RWPE2 (cell line): ENCODE measurements at regions not wholly inside any gene's neighbourhood (a gene's known extent, or its start where the extent isn't known, plus 50 kb on each side); places are given as distances from the start of the nearest gene placed in this dataset.

ENCODE experiments used
- ATAC-seq: fragments of 200-7000 bp; cut with Tn5 transposase; 3 replicates; pipeline ENCODE4 v1.9.1; 2021; ENCODE audit warnings: low read depth
- DNase-seq: peaks from one replicate; pipeline ENCODE4 v3.0.0-alpha.2; 2020; ENCODE audit warnings: low spot score
- H3K27ac ChIP-seq: fragments of 450-650 bp; 2 replicates; pipeline ENCODE4 v1.5.1; 2017; ENCODE audit warnings: mild to moderate bottlenecking; ENCODE audit not compliant: poor library complexity, severe bottlenecking
- H3K27me3 ChIP-seq: fragments of 250-450 bp; sonication (Bioruptor Pico); 2 replicates; pipeline ENCODE4 v1.5.1; 2021; ENCODE audit warnings: mild to moderate bottlenecking, moderate library complexity; ENCODE audit not compliant: insufficient read depth, poor library complexity, severe bottlenecking
- H3K36me3 ChIP-seq: fragments of 250-450 bp; sonication (Bioruptor Pico); 2 replicates; pipeline ENCODE4 v1.5.1; 2020; ENCODE audit warnings: low read depth, mild to moderate bottlenecking, moderate library complexity
- H3K4me1 ChIP-seq: fragments of 250-450 bp; sonication (Bioruptor Pico); 2 replicates; pipeline ENCODE4 v1.5.1; 2021; ENCODE audit warnings: mild to moderate bottlenecking, moderate library complexity; ENCODE audit not compliant: insufficient read depth, poor library complexity, severe bottlenecking
- H3K4me3 ChIP-seq: fragments of 250-450 bp; sonication (Bioruptor Pico); 2 replicates; pipeline ENCODE4 v1.5.1; 2021; ENCODE audit warnings: mild to moderate bottlenecking, moderate library complexity; ENCODE audit not compliant: severe bottlenecking
- H3K9me3 ChIP-seq: fragments of 250-450 bp; sonication (Bioruptor Pico); 2 replicates; pipeline ENCODE4 v1.5.1; 2021; ENCODE audit warnings: mild to moderate bottlenecking, moderate library complexity; ENCODE audit not compliant: severe bottlenecking
- CTCF ChIP-seq: fragments of 450-650 bp; IDR thresholded peaks from one replicate; pipeline ENCODE4 v1.5.1; 2017; ENCODE audit warnings: mild to moderate bottlenecking, moderate library complexity; ENCODE audit not compliant: poor library complexity, severe bottlenecking

DNA sequence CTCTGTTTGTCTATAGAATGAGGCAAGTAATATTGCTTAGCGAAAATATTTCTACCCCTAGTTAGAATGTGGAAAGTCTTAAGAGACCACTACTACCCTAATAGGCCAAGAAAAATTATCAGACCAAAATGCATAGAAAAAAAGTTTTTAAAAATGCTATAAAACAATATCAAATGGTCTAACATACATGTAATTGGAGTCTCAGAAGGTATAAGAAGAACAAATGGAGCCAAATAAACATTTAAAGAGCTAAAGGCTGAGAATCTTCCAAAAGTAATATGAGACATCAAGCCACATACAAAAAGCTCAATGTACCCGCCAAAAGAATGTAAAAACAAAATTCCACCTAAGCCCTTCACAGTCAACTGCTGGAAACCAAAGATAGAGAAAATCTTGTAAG lies 133.5 kb upstream of the GADL1 start:
- DNase-seq (no peak), ATAC-seq (no peak)
- Histone ChIP-seq H3K36me3 (no peaks in the 10 kb centered on the region), H3K27me3 (no peaks in the 10 kb centered on the region), H3K9me3 (peaks cover 5% of the 10 kb centered on the region), H3K4me3 (no peak overlapping the region), H3K27ac (no peak overlapping the region), H3K4me1 (no peaks in the 10 kb centered on the region)
- no peak for TF ChIP-seq CTCF

DNA sequence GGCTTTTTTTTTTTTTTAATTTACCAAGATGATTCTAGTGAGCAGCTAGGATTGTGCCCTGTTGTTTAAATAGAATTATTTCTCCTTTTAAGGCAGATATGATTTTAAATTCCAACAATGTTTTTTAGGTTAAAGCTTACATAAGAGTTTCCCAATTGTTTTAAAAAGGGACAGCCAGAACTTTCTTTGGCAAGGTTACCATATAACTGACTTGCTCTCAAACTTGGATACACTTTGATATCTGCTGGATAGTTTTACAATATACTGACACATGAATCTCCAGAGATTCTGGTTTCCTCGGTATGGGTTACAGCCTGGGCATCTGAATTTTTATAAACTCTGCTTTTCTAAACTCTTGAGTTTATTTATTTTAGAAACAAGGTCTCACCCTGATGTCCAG lies 134.3 kb upstream of the GADL1 start:
- Histone ChIP-seq H3K4me1 (no peaks in the 10 kb centered on the region), H3K4me3 (no peak overlapping the region), H3K27ac (no peak overlapping the region), H3K27me3 (no peaks in the 10 kb centered on the region), H3K9me3 (peaks cover 5% of the 10 kb centered on the region), H3K36me3 (no peaks in the 10 kb centered on the region)
- DNase-seq (no peak), ATAC-seq (no peak)
- no peak for TF ChIP-seq CTCF

GRCh38 chr3:31029706-31030105 lies 135.2 kb upstream of the GADL1 start:
- peaks cover 5% of the 10 kb centered on the region for H3K9me3 ChIP-seq
- H3K4me3 ChIP-seq: no peak overlapping the region
- no peak for TF ChIP-seq CTCF
- H3K27me3 ChIP-seq: no peaks in the 10 kb centered on the region
- H3K36me3 ChIP-seq: no peaks in the 10 kb centered on the region
- DNase-seq (no peak), ATAC-seq (no peak)
- no peak overlapping the region for H3K27ac ChIP-seq
- no peaks in the 10 kb centered on the region for H3K4me1 ChIP-seq

GRCh38 chr3:31035681-31036080 lies 141.2 kb upstream of the GADL1 start:
- H3K9me3 ChIP-seq: no peaks in the 10 kb centered on the region
- H3K27ac ChIP-seq: no peak overlapping the region
- H3K4me1 ChIP-seq: peaks cover under 1% of the 10 kb centered on the region
- no peak for DNase-seq
- H3K4me3 ChIP-seq: no peak overlapping the region
- ATAC-seq: no peak
- no peaks in the 10 kb centered on the region for H3K36me3 ChIP-seq
- no peak for TF ChIP-seq CTCF
- H3K27me3 ChIP-seq: no peaks in the 10 kb centered on the region

DNA sequence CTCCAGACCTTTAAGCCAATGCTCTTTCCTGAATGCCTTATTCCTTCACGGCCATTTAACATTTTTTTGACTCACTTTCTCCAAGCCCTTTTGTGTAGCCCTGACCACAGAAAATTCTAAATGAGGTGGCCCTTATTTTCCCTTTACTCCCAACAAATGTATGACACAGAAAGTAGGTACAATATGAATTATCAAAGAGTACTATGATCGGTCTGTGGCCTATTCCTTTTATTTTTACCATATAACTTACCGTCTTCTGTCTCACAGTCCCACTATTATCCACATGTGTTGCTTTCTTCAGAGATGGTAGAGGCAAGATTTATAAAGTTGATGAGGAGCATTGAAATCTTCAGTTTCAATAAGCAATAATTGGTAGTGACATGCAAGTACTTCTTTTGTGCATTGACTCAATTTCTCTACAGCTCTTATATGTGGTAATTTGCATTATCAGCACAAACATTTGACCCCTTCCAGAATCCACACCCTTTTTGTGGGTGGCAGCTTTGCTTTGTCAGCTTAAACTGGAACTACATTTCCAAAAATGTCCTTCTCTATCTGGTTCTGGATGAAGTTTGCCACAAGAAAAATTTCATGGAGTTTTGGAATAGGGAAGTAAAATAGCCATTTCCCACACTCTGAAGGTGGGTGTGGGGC lies 143.8 kb upstream of the GADL1 start:
- TF ChIP-seq CTCF: no peak
- Histone ChIP-seq H3K36me3 (no peaks in the 10 kb centered on the region), H3K27me3 (no peaks in the 10 kb centered on the region), H3K4me1 (peaks cover 18% of the 10 kb centered on the region), H3K4me3 (no peak overlapping the region), H3K27ac (no peak overlapping the region), H3K9me3 (no peaks in the 10 kb centered on the region)
- DNase-seq (no peak), ATAC-seq (no peak)
